Smooth muscle cell (in vitro differentiated cells): ENCODE measurements at regions not wholly inside any gene's neighbourhood (a gene's known extent, or its start where the extent isn't known, plus 50 kb on each side); places are given as distances from the start of the nearest gene placed in this dataset.

Experiments
- DNase-seq: peaks from one replicate; lab custom pipeline; 2025; ENCODE audit not compliant: unreplicated experiment; lab: John Stamatoyannopoulos, UW
- H2AFZ ChIP-seq: fragments of 200-600 bp; sonication (generic); 2 replicates; pipeline ENCODE4 v1.6.0; 2016; ENCODE audit warnings: antibody characterized with exemption, low read depth, mild to moderate bottlenecking
- H3F3A ChIP-seq: fragments of 200-600 bp; sonication (generic); 2 replicates; pipeline ENCODE4 v1.6.0; 2017; ENCODE audit warnings: antibody characterized with exemption, low read depth
- H3K27ac ChIP-seq: fragments of 200-600 bp; sonication (generic); 2 replicates; pipeline ENCODE4 v1.5.1; 2016; ENCODE audit warnings: low read depth, mild to moderate bottlenecking
- H3K27me3 ChIP-seq: fragments of 200-600 bp; sonication (generic); 2 replicates; pipeline ENCODE4 v1.6.1; 2016; ENCODE audit warnings: low read depth, mild to moderate bottlenecking
- H3K36me3 ChIP-seq: fragments of 200-600 bp; sonication (generic); 2 replicates; pipeline ENCODE4 v1.5.1; 2016; ENCODE audit warnings: low read depth
- H3K4me1 ChIP-seq: fragments of 200-600 bp; sonication (generic); 2 replicates; pipeline ENCODE4 v1.5.1; 2016; ENCODE audit warnings: low read depth
- H3K4me2 ChIP-seq: fragments of 200-600 bp; sonication (generic); 2 replicates; pipeline ENCODE4 v1.6.0; 2016; ENCODE audit warnings: mild to moderate bottlenecking
- H3K4me3 ChIP-seq: fragments of 200-600 bp; sonication (generic); 2 replicates; pipeline ENCODE4 v1.5.1; 2016; ENCODE audit warnings: mild to moderate bottlenecking
- H3K79me2 ChIP-seq: fragments of 200-600 bp; sonication (generic); 2 replicates; pipeline ENCODE4 v1.6.0; 2016; ENCODE audit warnings: low read depth, mild to moderate bottlenecking
- H3K9ac ChIP-seq: fragments of 200-600 bp; sonication (generic); 2 replicates; pipeline ENCODE4 v1.6.0; 2016; ENCODE audit warnings: low read depth
- H3K9me3 ChIP-seq: fragments of 200-600 bp; sonication (generic); replicated peaks from 2 replicates; pipeline ENCODE4 v1.5.1; 2016; ENCODE audit warnings: low read depth
- H4K20me1 ChIP-seq: fragments of 200-600 bp; sonication (generic); 2 replicates; pipeline ENCODE4 v1.6.0; 2016; ENCODE audit warnings: low read depth
- CTCF ChIP-seq: fragments of 200-600 bp; sonication (generic); IDR thresholded peaks from 2 replicates; pipeline ENCODE4 v1.5.1; 2017; ENCODE audit warnings: borderline replicate concordance, mild to moderate bottlenecking, antibody characterized with exemption; ENCODE audit not compliant: insufficient read depth, poor library complexity, severe bottlenecking
- WGBS: methylation state at CpG from one replicate; pipeline ENCODE4 v1.1.7; 2016; ENCODE audit warnings: low lambda C conversion rate; 5-methylcytosine and 5-hydroxymethylcytosine counted together

- Histone ChIP-seq H3K27ac (no peak overlapping the region), H3K4me3 (no peak overlapping the region), H3K4me1 (no peaks in the 10 kb centered on the region), H3F3A (no peaks in the 10 kb centered on the region), H3K79me2 (no peaks in the 10 kb centered on the region), H3K4me2 (no peak overlapping the region), H3K9ac (no peak overlapping the region), H4K20me1 (no peaks in the 10 kb centered on the region), H3K9me3 (no peaks in the 10 kb centered on the region), H3K36me3 (no peaks in the 10 kb centered on the region), H3K27me3 (no peaks in the 10 kb centered on the region), H2AFZ (no peak overlapping the region)
- WGBS, result 69% methylated on average over 2 of the region's 2 CpGs
- DNase-seq, result no peak
- TF ChIP-seq CTCF, result no peak
Observed at GRCh38 chr13:74709226-74709625, 575.0 kb upstream of the KLF12 start.

- H4K20me1 ChIP-seq, result no peaks in the 10 kb centered on the region
- no peak overlapping the region for H3K4me2 ChIP-seq
- 47% methylated on average over 3 of the region's 3 CpGs for WGBS
- H2AFZ ChIP-seq, result no peak overlapping the region
- no peak overlapping the region for H3K4me3 ChIP-seq
- H3K79me2 ChIP-seq, result no peaks in the 10 kb centered on the region
- no peak for TF ChIP-seq CTCF
- H3K9me3 ChIP-seq, result no peaks in the 10 kb centered on the region
- H3K27me3 ChIP-seq, result no peaks in the 10 kb centered on the region
- H3K27ac ChIP-seq, result no peak overlapping the region
- H3K36me3 ChIP-seq, result no peaks in the 10 kb centered on the region
- no peak overlapping the region for H3K9ac ChIP-seq
- no peaks in the 10 kb centered on the region for H3F3A ChIP-seq
- no peaks in the 10 kb centered on the region for H3K4me1 ChIP-seq
- no peak for DNase-seq
Observed at GRCh38 chr13:74708629-74709028, 574.4 kb upstream of the KLF12 start.

GRCh38 chr13:74707291-74707690 is 573.1 kb upstream of the KLF12 start:
- Histone ChIP-seq H3K4me3 (no peak overlapping the region), H3K36me3 (no peaks in the 10 kb centered on the region), H3K79me2 (no peaks in the 10 kb centered on the region), H3K9me3 (no peaks in the 10 kb centered on the region), H3K27me3 (no peaks in the 10 kb centered on the region), H3K4me2 (no peak overlapping the region), H3K4me1 (no peaks in the 10 kb centered on the region), H3K27ac (no peak overlapping the region), H3K9ac (no peak overlapping the region), H4K20me1 (no peaks in the 10 kb centered on the region), H3F3A (no peaks in the 10 kb centered on the region), H2AFZ (no peak overlapping the region)
- no peak for TF ChIP-seq CTCF
- DNase-seq, result no peak
- 79% methylated on average over 1 of the region's 1 CpG for WGBS

- no peaks in the 10 kb centered on the region for H4K20me1 ChIP-seq
- no peaks in the 10 kb centered on the region for H3F3A ChIP-seq
- no peak overlapping the region for H3K4me2 ChIP-seq
- no peak overlapping the region for H3K9ac ChIP-seq
- WGBS, result 85% methylated on average over 2 of the region's 2 CpGs
- TF ChIP-seq CTCF, result no peak
- H2AFZ ChIP-seq, result no peak overlapping the region
- no peaks in the 10 kb centered on the region for H3K27me3 ChIP-seq
- no peaks in the 10 kb centered on the region for H3K36me3 ChIP-seq
- no peak overlapping the region for H3K4me3 ChIP-seq
- DNase-seq, result no peak
- H3K9me3 ChIP-seq, result no peaks in the 10 kb centered on the region
- no peaks in the 10 kb centered on the region for H3K4me1 ChIP-seq
- no peaks in the 10 kb centered on the region for H3K79me2 ChIP-seq
- no peak overlapping the region for H3K27ac ChIP-seq
Observed at GRCh38 chr13:74706801-74707200, 572.6 kb upstream of the KLF12 start.
